ENCODE measurements at regions not wholly inside any gene's neighbourhood (a gene's known extent, or its start where the extent isn't known, plus 50 kb on each side); places are given as distances from the start of the nearest gene placed in this dataset.
"Not testable (repeated sequence)": the region's sequence is repeated elsewhere in the genome, so short reads cannot be mapped to it uniquely, and the experiment has no call there.

DNA sequence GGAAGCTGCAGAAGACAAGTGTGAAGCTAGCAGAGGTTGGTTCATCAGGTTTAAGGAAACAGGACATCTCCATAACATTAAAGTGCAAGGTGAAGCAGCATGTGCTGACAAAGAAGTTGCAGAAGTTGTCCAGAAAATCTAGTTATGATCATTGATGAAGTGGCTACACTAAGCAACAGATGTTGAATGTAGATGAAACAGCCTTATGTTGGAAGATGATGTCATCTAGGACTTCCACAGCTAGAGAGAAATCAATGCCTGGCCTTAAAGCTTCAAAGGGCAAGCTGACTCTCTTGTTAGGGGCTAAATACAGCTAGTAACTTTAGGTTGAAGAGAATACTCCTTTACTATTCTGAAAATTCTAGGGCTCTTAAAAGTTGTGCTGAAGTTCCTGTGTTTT is 340.2 kb upstream of the SOX9 start:
- Histone ChIP-seq H3K4me1 (no peaks in the 10 kb centered on the region), H3K9me3 (no peaks in the 10 kb centered on the region), H3K4me3 (no peak overlapping the region), H3K36me3 (no peaks in the 10 kb centered on the region), H3K27ac (no peak overlapping the region), H3K27me3 (peaks cover 0 to 4% (median 0%) of the 10 kb centered on the region in 7 donors)
- ATAC-seq (no peak), DNase-seq (no peak)
- TF ChIP-seq, protein P1, sequence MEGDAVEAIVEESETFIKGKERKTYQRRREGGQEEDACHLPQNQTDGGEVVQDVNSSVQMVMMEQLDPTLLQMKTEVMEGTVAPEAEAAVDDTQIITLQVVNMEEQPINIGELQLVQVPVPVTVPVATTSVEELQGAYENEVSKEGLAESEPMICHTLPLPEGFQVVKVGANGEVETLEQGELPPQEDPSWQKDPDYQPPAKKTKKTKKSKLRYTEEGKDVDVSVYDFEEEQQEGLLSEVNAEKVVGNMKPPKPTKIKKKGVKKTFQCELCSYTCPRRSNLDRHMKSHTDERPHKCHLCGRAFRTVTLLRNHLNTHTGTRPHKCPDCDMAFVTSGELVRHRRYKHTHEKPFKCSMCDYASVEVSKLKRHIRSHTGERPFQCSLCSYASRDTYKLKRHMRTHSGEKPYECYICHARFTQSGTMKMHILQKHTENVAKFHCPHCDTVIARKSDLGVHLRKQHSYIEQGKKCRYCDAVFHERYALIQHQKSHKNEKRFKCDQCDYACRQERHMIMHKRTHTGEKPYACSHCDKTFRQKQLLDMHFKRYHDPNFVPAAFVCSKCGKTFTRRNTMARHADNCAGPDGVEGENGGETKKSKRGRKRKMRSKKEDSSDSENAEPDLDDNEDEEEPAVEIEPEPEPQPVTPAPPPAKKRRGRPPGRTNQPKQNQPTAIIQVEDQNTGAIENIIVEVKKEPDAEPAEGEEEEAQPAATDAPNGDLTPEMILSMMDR (IDR thresholded peaks at IDR 0.05): no peak
- intact Hi-C loops (cut with DNase I): loop anchor here in 1 of 10 donors (10.0 kb wide), 1 partner anchor 54 kb away; no protein-coding TSS in a partner anchor

DNA sequence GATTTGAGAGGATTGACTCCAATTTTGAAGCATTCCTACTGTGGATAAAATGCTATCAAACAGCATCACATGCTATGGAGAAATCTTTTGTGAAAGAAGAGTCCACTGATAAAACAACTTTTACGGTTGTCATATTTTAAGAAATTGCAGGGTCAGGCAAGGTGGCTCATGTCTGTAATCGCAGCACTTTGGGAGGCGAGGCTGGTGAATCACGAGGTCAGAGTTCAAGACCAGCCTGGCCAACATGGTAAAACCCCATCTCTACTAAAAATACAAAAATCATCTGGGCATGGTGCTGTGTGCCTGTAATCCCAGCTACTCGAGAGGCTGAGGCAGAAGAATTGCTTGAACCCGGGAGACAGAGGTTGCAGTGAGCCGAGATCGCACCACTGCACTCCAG is 338.8 kb upstream of the SOX9 start:
- not testable (repeated sequence) for ATAC-seq, H3K9me3 ChIP-seq, H3K36me3 ChIP-seq, DNase-seq, H3K4me1 ChIP-seq, H3K4me3 ChIP-seq, H3K27ac ChIP-seq, H3K27me3 ChIP-seq
- WGBS, 2 donors: 84 to 93% methylated on average over 8 of the region's 8 CpGs
- intact Hi-C loops (cut with DNase I): loop anchor here in 1 of 10 donors (10.0 kb wide), 1 partner anchor 53 kb away; no protein-coding TSS in a partner anchor

DNA sequence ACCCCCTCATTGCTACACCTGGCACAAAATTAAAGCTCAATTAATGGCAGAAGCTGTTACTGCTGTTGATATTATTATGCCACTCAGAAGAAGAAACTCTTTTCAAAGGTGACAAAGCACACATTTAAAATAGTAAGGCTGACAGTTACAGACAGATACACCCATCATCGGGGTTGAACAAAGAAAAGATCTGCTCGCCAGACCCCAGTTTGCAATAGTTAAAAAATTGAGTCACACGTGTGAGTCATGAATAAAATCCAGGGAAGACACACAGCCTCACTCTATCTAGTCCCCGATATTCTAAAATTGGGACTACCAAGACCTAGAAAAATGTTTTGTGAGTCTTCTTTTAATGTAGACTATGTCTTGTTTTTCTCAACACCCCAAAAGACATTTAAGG is 330.0 kb upstream of the SOX9 start:
- no peaks in the 10 kb centered on the region for H3K9me3 ChIP-seq
- ATAC-seq (no peak), DNase-seq (no peak)
- TF ChIP-seq, protein P1 (IDR thresholded peaks at IDR 0.05): no peak
- 79 to 82% methylated on average over 4 of the region's 4 CpGs for WGBS, 2 donors
- no peak overlapping the region for H3K4me3 ChIP-seq
- no peaks in the 10 kb centered on the region for H3K36me3 ChIP-seq
- no peaks in the 10 kb centered on the region for H3K4me1 ChIP-seq
- intact Hi-C loops (cut with DNase I): no loop called here
- no peak overlapping the region for H3K27ac ChIP-seq
- H3K27me3 ChIP-seq: peaks cover 0 to 7% (median 0%) of the 10 kb centered on the region in 7 donors

DNA sequence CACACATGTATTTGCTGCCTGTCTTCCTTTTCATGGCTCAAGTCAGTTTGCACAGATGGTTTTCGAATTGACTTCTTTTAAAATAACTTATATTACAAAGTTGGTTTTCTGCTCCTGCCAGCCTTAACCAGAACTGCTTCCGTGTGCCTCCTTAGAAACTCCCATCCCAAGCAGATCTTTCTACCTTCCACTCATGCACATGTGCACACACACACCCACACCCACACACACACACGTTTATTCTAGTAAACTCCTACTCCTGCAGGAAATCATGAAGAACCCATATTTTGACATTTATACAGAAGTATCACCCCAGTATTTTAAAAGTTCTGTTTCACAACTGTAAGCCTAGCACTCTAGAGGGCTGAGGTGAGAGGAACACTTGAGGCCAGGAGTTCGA is 329.5 kb upstream of the SOX9 start:
- Histone ChIP-seq H3K27me3 (peaks cover 0 to 4% (median 0%) of the 10 kb centered on the region in 7 donors), H3K9me3 (no peaks in the 10 kb centered on the region), H3K36me3 (no peaks in the 10 kb centered on the region), H3K27ac (no peak overlapping the region), H3K4me3 (no peak overlapping the region), H3K4me1 (no peaks in the 10 kb centered on the region)
- DNase-seq: no peak
- TF ChIP-seq, protein P1 (IDR thresholded peaks at IDR 0.05): no peak
- intact Hi-C loops (cut with DNase I): no loop called here
- WGBS, 2 donors: 69 to 78% methylated on average over 4 of the region's 4 CpGs
- no peak for ATAC-seq

DNA sequence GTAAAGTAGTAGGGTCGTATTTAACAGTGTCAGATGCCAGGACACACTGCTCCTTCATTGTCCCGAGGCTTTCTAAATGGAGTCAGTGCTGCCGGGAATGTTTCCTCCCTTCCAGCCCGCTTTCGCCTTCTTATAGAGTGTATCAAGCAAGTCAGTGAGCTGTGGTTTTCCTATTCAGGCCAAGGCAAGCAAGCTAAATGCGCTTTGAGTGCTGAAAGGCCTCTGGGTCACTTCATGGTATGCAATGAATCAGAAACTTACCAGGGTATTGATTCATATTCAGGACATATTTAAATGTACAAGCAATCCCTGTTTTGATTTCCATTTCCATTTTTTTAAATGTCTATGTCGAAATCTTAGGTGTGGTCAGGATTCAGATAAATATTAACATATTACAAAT is 327.9 kb upstream of the SOX9 start:
- DNase-seq (no peak), ATAC-seq (no peak)
- WGBS, 2 donors: 67 to 79% methylated on average over 7 of the region's 7 CpGs
- Histone ChIP-seq H3K4me3 (no peak overlapping the region), H3K4me1 (no peaks in the 10 kb centered on the region), H3K27ac (no peak overlapping the region), H3K9me3 (no peaks in the 10 kb centered on the region), H3K36me3 (no peaks in the 10 kb centered on the region), H3K27me3 (peaks cover 0 to 4% (median 0%) of the 10 kb centered on the region in 7 donors)
- intact Hi-C loops (cut with DNase I): no loop called here
- TF ChIP-seq, protein P1 (IDR thresholded peaks at IDR 0.05): no peak
